Tibial nerve (tissue), 4 donors: ENCODE measurements at regions not wholly inside any gene's neighbourhood (a gene's known extent, or its start where the extent isn't known, plus 50 kb on each side); places are given as distances from the start of the nearest gene placed in this dataset.

Source experiments
- DNase-seq, 2 donors: peaks; one replicate each; pipeline ENCODE4 v3.0.0-alpha.2; 2019; ENCODE audit warnings: low spot score in 2 of 2
- H3K27ac ChIP-seq, 4 donors: fragments of 200-600 bp; sonication (generic) in 3 of 4; one replicate each; pipeline ENCODE4 v1.5.1; 2017 to 2019; ENCODE audit warnings: mild to moderate bottlenecking in 1 of 4
- H3K27me3 ChIP-seq, 2 donors: fragments of 200-600 bp; sonication (generic) in 1 of 2; one replicate each; pipeline versions ENCODE4 v1.5.1 to v1.6.0; 2017 to 2019
- H3K36me3 ChIP-seq, 3 donors: fragments of 200-600 bp; sonication (generic); one replicate each; pipeline ENCODE4 v1.5.1; 2018 to 2019
- H3K4me1 ChIP-seq, 4 donors: fragments of 200-600 bp; sonication (generic) in 3 of 4; one replicate each; pipeline ENCODE4 v1.5.1; 2017 to 2019
- H3K4me3 ChIP-seq, 4 donors: fragments of 200-600 bp; sonication (generic) in 3 of 4; one replicate each; pipeline ENCODE4 v1.5.1; 2017 to 2019; ENCODE audit warnings: mild to moderate bottlenecking in 1 of 4, moderate library complexity in 1 of 4
- H3K9me3 ChIP-seq, 4 donors: fragments of 200-600 bp; sonication (generic) in 3 of 4; one replicate each; pipeline ENCODE4 v1.5.1; 2017 to 2019
- CTCF ChIP-seq, 5 experiments: fragments of 200-600 bp in 3 of 5; fragments of 450-650 bp in 2 of 5; sonication (generic) in 3 of 5; IDR thresholded peaks; one replicate each; pipeline ENCODE4 v1.5.1; 2016 to 2019; ENCODE audit warnings: antibody characterized with exemption in 5 of 5, mild to moderate bottlenecking in 3 of 5, moderate library complexity in 2 of 5
- EP300 ChIP-seq, 2 donors: sonication (generic); formaldehyde crosslinking; IDR thresholded peaks; one replicate each; pipeline ENCODE4 v1.6.1; 2017; ENCODE audit warnings: antibody characterized with exemption in 2 of 2, mild to moderate bottlenecking in 1 of 2
- POLR2A ChIP-seq, 2 donors: fragments of 450-650 bp; IDR thresholded peaks; one replicate each; pipeline ENCODE4 v1.6.1; 2017; ENCODE audit warnings: antibody characterized with exemption in 2 of 2, mild to moderate bottlenecking in 2 of 2, moderate library complexity in 2 of 2
- WGBS, 2 donors: methylation state at CpG; one replicate each; pipeline ENCODE4 v1.1.5; 2018; 5-methylcytosine and 5-hydroxymethylcytosine counted together

DNA sequence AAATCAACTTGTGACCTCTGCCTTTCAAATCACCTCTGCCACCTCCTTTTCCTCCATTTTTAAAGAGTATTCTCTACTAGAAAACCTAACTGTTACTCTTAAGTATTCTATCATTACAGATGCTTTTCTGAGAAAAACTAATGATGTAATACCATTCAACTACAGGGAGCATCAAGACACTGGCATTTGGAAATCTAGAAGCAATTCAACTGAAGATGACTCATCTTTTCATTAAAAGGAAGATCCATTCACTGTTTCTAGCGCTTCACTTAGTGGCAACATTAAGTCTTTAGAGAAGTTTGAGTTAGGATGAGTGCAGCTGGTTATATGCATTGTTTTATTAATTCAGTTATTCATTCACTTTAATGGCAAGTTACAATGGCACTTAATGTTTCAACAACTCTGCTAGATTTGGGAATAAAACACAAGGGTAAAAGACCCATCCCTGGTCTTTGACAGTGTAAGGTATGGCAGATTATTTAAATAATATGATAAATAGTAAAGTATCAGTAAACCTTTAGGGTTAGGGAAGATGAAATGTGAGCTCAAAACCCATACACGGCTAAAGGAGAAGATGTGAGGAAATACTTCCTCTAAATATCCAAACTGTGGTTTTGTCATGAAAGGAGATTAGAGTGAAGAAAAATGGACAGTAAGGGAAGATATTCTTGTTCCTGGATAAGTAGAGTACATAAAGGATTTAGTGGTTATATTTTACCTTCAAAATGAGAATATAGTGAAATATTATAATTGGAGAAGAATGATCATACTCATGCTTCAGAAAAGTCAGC is 61.7 kb downstream of the KCNJ2 start:
- Histone ChIP-seq H3K4me1 (no peaks in the 10 kb centered on the region), H3K9me3 (no peaks in the 10 kb centered on the region), H3K27ac (no peak overlapping the region), H3K27me3 (no peaks in the 10 kb centered on the region), H3K36me3 (no peaks in the 10 kb centered on the region), H3K4me3 (no peak overlapping the region)
- no peak for TF ChIP-seq CTCF (IDR thresholded peaks at IDR 0.05)
- TF ChIP-seq EP300 (IDR thresholded peaks at IDR 0.05): no peak
- TF ChIP-seq POLR2A (IDR thresholded peaks at IDR 0.05): no peak
- DNase-seq: no peak
- 77 to 78% methylated on average over 2 of the region's 2 CpGs for whole genome bisulfite sequencing, 2 donors

DNA sequence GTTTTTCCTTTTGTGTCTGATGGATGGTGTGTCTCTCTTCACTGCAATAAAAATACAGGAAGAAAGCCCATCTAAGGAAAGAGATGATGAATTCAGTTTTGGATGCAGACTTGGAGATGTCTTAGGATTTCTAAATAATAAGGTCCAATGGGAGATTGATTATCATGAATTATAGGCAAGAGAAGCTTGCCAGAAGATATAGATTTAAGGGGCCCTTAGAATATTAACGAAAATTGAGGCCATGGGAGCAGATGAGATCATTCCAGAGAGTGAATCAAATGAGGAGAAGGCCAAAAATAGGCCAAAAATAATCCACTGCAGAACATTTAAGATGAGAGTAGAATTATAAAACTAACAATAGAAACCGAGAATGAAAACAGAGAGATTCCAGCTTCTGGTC is 63.1 kb downstream of the KCNJ2 start:
- no peaks in the 10 kb centered on the region for H3K36me3 ChIP-seq
- 62 to 68% methylated on average over 2 of the region's 2 CpGs for WGBS, 2 donors
- no peaks in the 10 kb centered on the region for H3K27me3 ChIP-seq
- no peaks in the 10 kb centered on the region for H3K4me1 ChIP-seq
- no peak for DNase-seq
- H3K4me3 ChIP-seq: no peak overlapping the region
- no peaks in the 10 kb centered on the region for H3K9me3 ChIP-seq
- TF ChIP-seq EP300 (IDR thresholded peaks at IDR 0.05) (no peak), CTCF (IDR thresholded peaks at IDR 0.05) (no peak), POLR2A (IDR thresholded peaks at IDR 0.05) (no peak)
- H3K27ac ChIP-seq: no peak overlapping the region

DNA sequence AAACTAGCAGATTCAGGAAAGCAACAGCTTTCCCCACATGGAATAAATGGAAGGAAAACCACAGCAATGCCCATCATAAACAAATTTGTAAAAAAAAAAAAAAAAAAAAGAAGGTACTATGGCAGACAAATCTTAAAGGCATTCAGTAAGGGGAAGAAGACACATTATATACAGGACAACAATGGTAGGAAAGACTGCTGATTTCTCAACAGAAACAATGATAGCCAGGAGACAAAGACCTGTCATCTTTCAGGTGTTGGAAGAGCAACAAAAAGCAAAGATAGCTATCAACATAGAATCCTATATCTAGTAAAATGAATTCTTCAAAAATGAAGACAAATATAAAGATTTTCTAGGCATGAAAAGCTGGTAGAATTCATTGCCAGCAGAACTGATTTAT is 65.9 kb downstream of the KCNJ2 start:
- H3K27me3 ChIP-seq: no peaks in the 10 kb centered on the region
- no peaks in the 10 kb centered on the region for H3K4me1 ChIP-seq
- H3K9me3 ChIP-seq: no peaks in the 10 kb centered on the region
- DNase-seq: no peak
- H3K36me3 ChIP-seq: no peaks in the 10 kb centered on the region
- H3K4me3 ChIP-seq: no peak overlapping the region
- H3K27ac ChIP-seq: no peak overlapping the region
- TF ChIP-seq POLR2A (IDR thresholded peaks at IDR 0.05) (no peak), EP300 (IDR thresholded peaks at IDR 0.05) (no peak), CTCF (IDR thresholded peaks at IDR 0.05) (no peak)

- no peaks in the 10 kb centered on the region for H3K4me1 ChIP-seq
- no peak overlapping the region for H3K4me3 ChIP-seq
- no peak overlapping the region for H3K27ac ChIP-seq
- no peak for DNase-seq
- 99 to 100% methylated on average over 2 of the region's 2 CpGs for WGBS, 2 donors
- no peaks in the 10 kb centered on the region for H3K9me3 ChIP-seq
- H3K27me3 ChIP-seq: no peaks in the 10 kb centered on the region
- no peak for TF ChIP-seq POLR2A (IDR thresholded peaks at IDR 0.05)
- TF ChIP-seq EP300 (IDR thresholded peaks at IDR 0.05): no peak
- no peak for TF ChIP-seq CTCF (IDR thresholded peaks at IDR 0.05)
- no peaks in the 10 kb centered on the region for H3K36me3 ChIP-seq
These were observed 68.9 kb downstream of the KCNJ2 start for GRCh38 chr17:70238228-70238627.

- H3K36me3 ChIP-seq: no peaks in the 10 kb centered on the region
- TF ChIP-seq POLR2A (IDR thresholded peaks at IDR 0.05): no peak
- no peak for TF ChIP-seq CTCF (IDR thresholded peaks at IDR 0.05)
- TF ChIP-seq EP300 (IDR thresholded peaks at IDR 0.05): no peak
- H3K9me3 ChIP-seq: no peaks in the 10 kb centered on the region
- H3K4me3 ChIP-seq: no peak overlapping the region
- no peaks in the 10 kb centered on the region for H3K27me3 ChIP-seq
- no peak for DNase-seq
- 60 to 64% methylated on average over 4 of the region's 4 CpGs for WGBS, 2 donors
- H3K4me1 ChIP-seq: no peaks in the 10 kb centered on the region
- no peak overlapping the region for H3K27ac ChIP-seq
These were observed 69.3 kb downstream of the KCNJ2 start for GRCh38 chr17:70238646-70239045.
